HUES6 (cell line): ENCODE measurements at regions not wholly inside any gene's neighbourhood (a gene's known extent, or its start where the extent isn't known, plus 50 kb on each side); places are given as distances from the start of the nearest gene placed in this dataset.
"Not testable (repeated sequence)": the region's sequence is repeated elsewhere in the genome, so short reads cannot be mapped to it uniquely, and the experiment has no call there.

Source experiments
- H3K27ac ChIP-seq: 2 replicates; pipeline ENCODE4 v1.7.0; 2013; ENCODE audit warnings: low read depth, mild to moderate bottlenecking, low read length, inconsistent platforms
- H3K27me3 ChIP-seq: 2 replicates; pipeline ENCODE4 v1.6.1; 2013; ENCODE audit warnings: low read length; ENCODE audit not compliant: control insufficient read depth, insufficient read depth
- H3K36me3 ChIP-seq: 2 replicates; pipeline ENCODE4 v1.6.1; 2013; ENCODE audit warnings: low read length; ENCODE audit not compliant: control insufficient read depth, insufficient read depth
- H3K4me1 ChIP-seq: 2 replicates; pipeline ENCODE4 v1.6.1; 2013; ENCODE audit warnings: low read length; ENCODE audit not compliant: control insufficient read depth, insufficient read depth
- H3K4me3 ChIP-seq: 2 replicates; pipeline ENCODE4 v1.5.1; 2013; ENCODE audit warnings: low read depth, low read length
- H3K9ac ChIP-seq: one replicate; pipeline ENCODE4 v1.6.1; 2013; ENCODE audit warnings: mild to moderate bottlenecking, low read length
- H3K9me3 ChIP-seq: 2 replicates; pipeline ENCODE4 v1.6.1; 2013; ENCODE audit warnings: low read depth, low read length; ENCODE audit not compliant: control insufficient read depth, insufficient read depth

DNA sequence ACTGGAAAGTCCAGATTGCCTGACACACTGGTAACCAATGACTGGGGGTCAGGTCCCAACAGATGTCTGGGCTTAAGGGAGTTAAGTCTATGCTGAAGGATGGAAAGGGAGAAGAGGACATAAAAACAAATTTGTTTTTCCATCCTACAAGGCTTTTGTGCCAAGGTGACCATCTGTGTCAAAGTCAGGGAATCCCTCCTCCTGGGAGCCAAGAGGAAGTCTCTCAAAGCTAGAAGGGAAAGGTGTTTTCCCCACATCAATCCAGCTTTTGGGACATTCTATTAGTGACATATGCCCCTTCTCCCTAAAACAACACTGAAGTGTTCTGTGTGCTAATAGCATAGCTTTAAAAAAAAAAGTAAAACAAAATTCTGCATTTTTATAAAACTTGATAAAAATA, 173.9 kb downstream of the ZNF621 start:
- H3K9ac ChIP-seq, H3K27me3 ChIP-seq, H3K36me3 ChIP-seq, H3K27ac ChIP-seq, H3K4me3 ChIP-seq, H3K4me1 ChIP-seq: not testable (repeated sequence)
- peaks cover 28% of the 10 kb centered on the region for H3K9me3 ChIP-seq

- no peak overlapping the region for H3K4me3 ChIP-seq
- no peak overlapping the region for H3K27ac ChIP-seq
- no peak overlapping the region for H3K9ac ChIP-seq
- H3K9me3 ChIP-seq, result peaks cover 28% of the 10 kb centered on the region
- H3K4me1 ChIP-seq, result no peaks in the 10 kb centered on the region
- H3K27me3 ChIP-seq, result no peaks in the 10 kb centered on the region
- no peaks in the 10 kb centered on the region for H3K36me3 ChIP-seq
These were observed 176.3 kb downstream of the ZNF621 start for GRCh38 chr3:40701016-40701588.

DNA sequence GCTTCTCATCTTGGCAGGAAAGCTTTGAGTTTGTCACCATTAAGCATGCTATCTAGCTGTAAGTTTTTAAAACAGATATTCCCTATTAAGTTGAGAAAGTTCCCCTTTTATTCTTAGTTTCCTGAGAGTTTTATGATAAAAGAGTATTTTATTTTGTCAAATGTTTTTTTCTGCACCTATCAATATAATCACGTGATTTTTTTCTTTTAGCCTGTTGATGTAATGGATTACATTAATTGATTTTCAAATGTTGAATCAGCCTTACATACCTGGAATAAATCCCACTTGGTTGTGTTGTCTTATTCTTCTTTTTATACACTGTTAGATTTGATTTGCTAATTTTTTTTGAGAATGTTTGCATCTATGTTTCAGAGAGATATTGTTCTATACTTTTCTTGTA, 179.5 kb downstream of the ZNF621 start:
- no peaks in the 10 kb centered on the region for H3K36me3 ChIP-seq
- peaks cover 28% of the 10 kb centered on the region for H3K9me3 ChIP-seq
- no peak overlapping the region for H3K9ac ChIP-seq
- no peak overlapping the region for H3K4me3 ChIP-seq
- no peaks in the 10 kb centered on the region for H3K4me1 ChIP-seq
- no peaks in the 10 kb centered on the region for H3K27me3 ChIP-seq
- H3K27ac ChIP-seq, result no peak overlapping the region

DNA sequence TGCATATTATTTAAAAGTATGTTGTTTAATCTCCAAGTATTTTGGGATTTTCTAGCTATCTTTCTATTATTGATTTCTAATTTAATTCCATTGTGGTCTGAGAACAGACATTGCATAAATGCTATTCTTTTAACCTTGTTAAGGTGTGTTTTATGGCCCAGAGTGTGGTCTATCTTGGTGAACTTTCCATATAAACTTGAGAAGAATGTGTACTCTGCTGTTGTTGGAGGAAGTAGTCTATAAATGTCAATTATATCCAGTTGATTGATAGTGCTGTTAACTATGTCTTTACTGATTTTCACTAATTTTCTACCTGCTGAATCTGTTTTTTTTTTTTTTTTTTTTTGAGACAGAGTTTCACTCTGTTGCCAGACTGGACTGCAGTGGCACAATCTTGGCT, 180.9 kb downstream of the ZNF621 start:
- Histone ChIP-seq H3K9me3 (peaks cover 18% of the 10 kb centered on the region), H3K4me1 (no peaks in the 10 kb centered on the region), H3K36me3 (no peaks in the 10 kb centered on the region), H3K27ac (no peak overlapping the region), H3K27me3 (no peaks in the 10 kb centered on the region), H3K4me3 (no peak overlapping the region), H3K9ac (no peak overlapping the region)

- no peaks in the 10 kb centered on the region for H3K9me3 ChIP-seq
- H3K27ac ChIP-seq, result no peak overlapping the region
These were observed 188.5 kb downstream of the ZNF621 start for GRCh38 chr3:40713306-40713705.

GRCh38 chr3:40713795-40714194, 189.0 kb downstream of the ZNF621 start:
- Histone ChIP-seq H3K27ac (no peak overlapping the region), H3K4me1 (no peaks in the 10 kb centered on the region)

More at GRCh38 chr3:40713306-40713705, 188.5 kb downstream of the ZNF621 start:
- H3K36me3 ChIP-seq, result no peaks in the 10 kb centered on the region
- H3K9ac ChIP-seq, result no peak overlapping the region
- H3K4me1 ChIP-seq, result no peaks in the 10 kb centered on the region
- no peaks in the 10 kb centered on the region for H3K27me3 ChIP-seq
- no peak overlapping the region for H3K4me3 ChIP-seq

DNA sequence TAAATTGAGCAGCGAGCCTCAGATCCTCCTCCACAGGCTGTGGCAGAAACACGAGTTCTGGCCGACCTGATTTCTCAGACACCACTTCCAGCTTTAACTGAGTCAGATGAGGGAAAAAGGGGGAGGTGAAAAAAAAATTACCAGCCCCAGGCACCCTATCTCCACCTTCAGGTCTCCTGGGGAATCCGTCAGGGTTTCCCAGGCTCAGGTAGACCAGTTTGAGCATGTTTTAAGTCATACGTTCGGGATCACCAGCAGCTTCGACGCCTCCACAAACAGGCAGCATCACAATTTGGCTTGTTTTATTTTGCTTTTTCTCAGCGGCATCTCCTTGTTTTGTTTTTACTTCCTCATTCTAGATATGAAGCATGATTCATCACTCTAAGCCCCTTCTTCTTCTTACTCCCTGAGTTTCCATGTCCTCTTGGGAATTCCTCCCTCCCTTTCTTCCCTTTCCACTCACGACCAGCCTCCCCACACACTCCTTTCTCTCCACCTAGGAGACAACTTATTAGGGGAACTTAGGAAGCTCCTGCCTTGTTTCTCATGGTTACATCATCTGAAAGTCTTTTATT, 190.1 kb downstream of the ZNF621 start:
- Histone ChIP-seq H3K9ac (no peak overlapping the region), H3K4me1 (no peaks in the 10 kb centered on the region), H3K36me3 (no peaks in the 10 kb centered on the region), H3K4me3 (no peak overlapping the region), H3K27me3 (no peaks in the 10 kb centered on the region), H3K9me3 (no peaks in the 10 kb centered on the region), H3K27ac (no peak overlapping the region)

More at GRCh38 chr3:40713795-40714194, 189.0 kb downstream of the ZNF621 start:
- Histone ChIP-seq H3K9me3 (no peaks in the 10 kb centered on the region), H3K27me3 (no peaks in the 10 kb centered on the region), H3K4me3 (no peak overlapping the region), H3K9ac (no peak overlapping the region), H3K36me3 (no peaks in the 10 kb centered on the region)

- Histone ChIP-seq H3K4me3 (no peak overlapping the region), H3K9ac (no peak overlapping the region), H3K27me3 (no peaks in the 10 kb centered on the region), H3K36me3 (no peaks in the 10 kb centered on the region), H3K27ac (no peak overlapping the region), H3K9me3 (no peaks in the 10 kb centered on the region), H3K4me1 (no peaks in the 10 kb centered on the region; the same call in 1 of the 2 replicates)
These were observed 190.8 kb downstream of the ZNF621 start for GRCh38 chr3:40715551-40715950.

DNA sequence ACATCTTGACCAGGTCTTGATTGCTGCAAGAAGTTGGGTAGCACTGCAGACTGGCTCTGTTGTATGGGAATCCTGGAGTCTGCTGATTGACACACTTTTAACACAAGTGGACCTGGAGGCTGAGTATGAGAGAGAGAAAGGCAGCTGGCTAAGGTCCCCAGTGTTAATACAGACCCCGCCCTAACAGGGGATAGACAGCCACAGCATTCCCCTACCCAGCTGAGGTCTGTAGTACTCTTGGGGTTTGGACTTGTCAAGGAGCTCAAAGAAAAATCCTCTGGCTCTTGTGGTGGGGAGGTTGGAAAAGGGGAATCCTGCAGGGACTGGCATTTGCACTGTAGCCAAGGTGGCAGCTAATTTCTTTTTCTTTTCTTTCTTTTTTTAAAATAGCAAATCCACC, 192.7 kb downstream of the ZNF621 start:
- Histone ChIP-seq H3K27ac (no peak overlapping the region), H3K27me3 (no peaks in the 10 kb centered on the region), H3K36me3 (no peaks in the 10 kb centered on the region), H3K4me1 (no peaks in the 10 kb centered on the region; the same call in 1 of the 2 replicates), H3K9me3 (no peaks in the 10 kb centered on the region), H3K9ac (no peak overlapping the region), H3K4me3 (no peak overlapping the region)

- Histone ChIP-seq H3K36me3 (no peaks in the 10 kb centered on the region), H3K4me1 (no peaks in the 10 kb centered on the region; the same call in 1 of the 2 replicates), H3K4me3 (no peak overlapping the region), H3K9ac (no peak overlapping the region), H3K27ac (no peak overlapping the region), H3K27me3 (no peaks in the 10 kb centered on the region), H3K9me3 (no peaks in the 10 kb centered on the region)
These were observed 193.4 kb downstream of the ZNF621 start for GRCh38 chr3:40718209-40718608.

GRCh38 chr3:40718681-40719080, 193.9 kb downstream of the ZNF621 start:
- Histone ChIP-seq H3K4me1 (no peaks in the 10 kb centered on the region; the same call in 1 of the 2 replicates), H3K36me3 (no peaks in the 10 kb centered on the region), H3K9ac (no peak overlapping the region), H3K27ac (no peak overlapping the region), H3K4me3 (no peak overlapping the region), H3K9me3 (no peaks in the 10 kb centered on the region), H3K27me3 (no peaks in the 10 kb centered on the region)
